ENCODE measurements at regions not wholly inside any gene's neighbourhood (a gene's known extent, or its start where the extent isn't known, plus 50 kb on each side); places are given as distances from the start of the nearest gene placed in this dataset.

GRCh38 chr13:59166174-59166573 lies 997.6 kb downstream of the DIAPH3 start:
- TF ChIP-seq CTCF (IDR thresholded peaks at IDR 0.05) (no peak), POLR2A (IDR thresholded peaks at IDR 0.05) (no peak), EP300 (IDR thresholded peaks at IDR 0.05) (no peak), POLR2AphosphoS5 (IDR thresholded peaks at IDR 0.05) (no peak)

All from upper lobe of left lung (tissue), 4 donors.